GM18867 (cell line): ENCODE measurements at regions not wholly inside any gene's neighbourhood (a gene's known extent, or its start where the extent isn't known, plus 50 kb on each side); places are given as distances from the start of the nearest gene placed in this dataset.

Experiments
- ATAC-seq: cut with Tn5 transposase; IDR thresholded peaks from one replicate; pipeline ENCODE4 v1.9.1; 2021; ENCODE audit warnings: mild to moderate bottlenecking, moderate library complexity; ENCODE audit not compliant: unreplicated experiment

DNA sequence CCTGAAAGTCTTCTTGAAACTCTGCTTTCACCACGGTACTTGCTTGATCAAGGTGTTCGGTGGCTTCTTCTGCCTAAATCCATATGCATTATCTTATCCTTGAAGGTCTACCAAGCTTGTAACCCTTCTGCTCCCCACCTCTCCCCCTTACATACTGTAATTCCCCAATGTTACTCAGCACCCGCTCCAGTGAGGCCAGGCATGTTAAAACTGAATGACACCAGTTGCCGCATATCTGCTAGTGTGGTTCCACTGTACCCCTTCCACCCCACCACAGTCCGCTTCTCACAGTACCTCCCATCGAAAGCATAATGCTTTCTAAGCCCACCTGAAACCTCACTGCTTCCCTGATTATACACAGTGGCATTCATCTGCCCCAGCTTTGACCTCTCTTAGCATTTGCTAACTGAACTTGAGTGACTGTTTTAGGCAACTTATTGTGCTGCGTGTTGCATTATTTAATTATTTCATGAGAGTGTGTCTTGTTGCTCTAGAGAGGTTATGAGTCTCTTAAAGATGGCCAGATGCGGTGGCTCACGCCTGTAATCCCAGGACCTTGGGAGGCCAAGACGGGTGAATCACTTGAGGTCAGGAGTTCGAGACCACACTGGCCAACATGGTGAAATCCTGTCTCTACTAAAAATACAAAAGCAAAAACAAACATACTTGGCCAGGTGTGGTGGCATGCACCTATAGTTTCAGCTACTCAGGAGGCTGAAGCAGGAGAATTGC, 87.6 kb upstream of the MBNL2 start:
- no peak for ATAC-seq

- no peak for ATAC-seq
Measured at GRCh38 chr13:97135883-97136282, 86.2 kb upstream of the MBNL2 start.

- no peak for ATAC-seq
Measured at GRCh38 chr13:97136418-97136817, 85.7 kb upstream of the MBNL2 start.

DNA sequence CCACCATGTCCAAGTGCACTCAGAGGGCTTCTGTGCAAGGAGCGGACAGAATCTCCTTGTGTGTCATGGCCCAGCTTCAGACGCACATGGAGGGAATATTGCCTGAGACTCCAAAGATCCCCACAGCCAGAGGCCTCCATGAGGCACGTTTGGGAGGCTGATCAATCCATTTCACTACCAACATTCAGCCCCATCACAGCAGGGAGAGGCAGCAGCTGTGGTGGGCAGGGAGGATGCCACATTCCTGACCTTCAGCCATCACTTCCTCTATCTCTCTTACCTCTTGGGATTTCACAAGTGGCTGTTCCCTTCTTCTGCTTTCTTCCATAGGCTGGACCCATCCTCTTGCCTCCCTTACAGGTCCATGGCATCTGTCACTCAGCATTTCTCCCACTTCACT, 82.4 kb upstream of the MBNL2 start:
- ATAC-seq = no peak

DNA sequence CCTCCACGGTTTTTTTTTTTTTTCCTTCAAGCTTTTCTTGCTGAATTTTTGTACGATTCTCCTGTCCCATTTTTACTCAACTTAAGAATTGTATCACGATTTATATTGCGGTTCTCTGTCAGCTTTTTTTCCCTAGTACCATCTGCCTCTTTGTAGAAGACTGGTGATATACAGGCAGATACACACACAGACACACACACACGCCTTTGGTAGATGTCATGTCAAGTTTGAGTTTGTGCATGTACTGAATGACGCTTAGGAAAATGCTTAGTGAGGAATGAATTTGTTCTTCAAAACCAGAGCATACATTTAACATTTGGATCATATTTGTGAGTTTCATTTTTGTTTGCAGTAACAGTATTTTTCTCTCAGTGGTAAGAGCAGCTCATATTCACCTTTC, 82.0 kb upstream of the MBNL2 start:
- ATAC-seq = no peak

- ATAC-seq = no peak
Measured at GRCh38 chr13:97140611-97141010, 81.5 kb upstream of the MBNL2 start.

GRCh38 chr13:97141097-97141496, 81.0 kb upstream of the MBNL2 start:
- no peak for ATAC-seq

- ATAC-seq = peak; percentile 96
Measured at GRCh38 chr13:97141564-97142005, 80.5 kb upstream of the MBNL2 start.

GRCh38 chr13:97142452-97142851, 79.7 kb upstream of the MBNL2 start:
- ATAC-seq = peak; percentile 60

DNA sequence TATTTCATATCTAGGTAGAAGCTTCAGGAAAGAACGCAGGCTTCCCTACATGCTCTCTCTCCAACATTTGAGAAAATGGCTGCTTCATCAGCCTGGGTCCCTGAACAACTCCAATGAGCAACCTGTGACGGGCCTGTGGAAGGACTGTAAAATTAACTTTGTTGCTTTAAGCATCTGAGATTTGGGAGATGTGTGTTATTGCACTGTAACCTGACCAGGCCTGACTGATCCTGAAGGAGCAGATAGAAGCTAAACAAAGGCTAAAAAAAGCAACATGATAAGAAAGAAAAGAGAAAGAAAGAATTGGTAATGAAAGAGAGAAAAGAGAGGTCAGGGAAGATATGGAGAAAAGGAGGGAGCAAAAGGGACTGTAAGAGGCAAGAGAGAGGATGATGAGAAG, 77.1 kb upstream of the MBNL2 start:
- ATAC-seq = no peak

DNA sequence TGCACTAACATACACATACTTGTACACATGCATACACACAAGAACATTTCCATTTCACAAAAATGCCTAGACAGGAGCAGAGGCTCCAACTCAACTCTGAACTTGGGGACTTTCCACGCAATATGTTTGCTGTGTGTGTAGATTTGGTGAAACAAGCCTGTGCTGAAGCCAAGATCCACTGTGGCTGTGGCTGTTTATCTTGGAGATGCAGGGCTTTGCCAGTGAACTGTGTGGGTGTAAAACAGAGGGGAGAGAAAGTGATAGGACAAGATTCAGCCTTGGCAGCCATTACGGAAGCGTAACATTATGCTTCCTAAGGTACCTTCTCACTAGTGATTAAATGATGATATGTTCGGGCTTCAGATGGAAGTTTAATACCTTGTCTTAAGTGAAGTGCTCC, 73.2 kb upstream of the MBNL2 start:
- ATAC-seq = no peak

- no peak for ATAC-seq
Measured at GRCh38 chr13:97160421-97160820, 61.7 kb upstream of the MBNL2 start.

DNA sequence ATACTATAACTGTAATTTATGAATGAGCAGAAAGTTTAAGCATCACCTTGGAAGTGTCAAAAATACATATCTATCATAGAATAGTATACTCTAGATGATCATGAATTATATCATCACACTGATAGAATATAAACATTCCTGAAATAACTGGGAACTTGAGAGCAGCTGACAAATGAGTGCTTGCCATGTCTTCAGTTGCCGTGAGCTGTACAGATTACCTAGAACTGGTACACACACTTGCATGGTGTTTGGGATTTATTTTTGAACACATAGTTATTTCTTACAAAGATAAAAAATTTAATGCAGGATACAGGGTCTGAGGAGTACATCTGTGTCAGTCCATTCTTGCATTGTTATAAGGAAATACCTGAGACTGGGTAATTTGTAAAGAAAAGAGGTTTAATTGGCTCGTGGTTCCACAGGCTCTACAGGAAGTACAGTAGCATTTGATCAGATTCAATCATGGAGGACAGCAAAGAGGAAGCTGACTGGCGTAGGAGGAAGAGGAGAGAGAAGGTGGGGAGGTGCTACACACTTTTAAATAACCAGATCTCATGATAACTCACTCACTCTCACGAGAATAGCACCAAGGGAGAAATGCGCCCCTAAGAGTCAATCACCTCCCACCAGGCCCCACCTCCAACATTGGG, 60.4 kb upstream of the MBNL2 start:
- no peak for ATAC-seq

DNA sequence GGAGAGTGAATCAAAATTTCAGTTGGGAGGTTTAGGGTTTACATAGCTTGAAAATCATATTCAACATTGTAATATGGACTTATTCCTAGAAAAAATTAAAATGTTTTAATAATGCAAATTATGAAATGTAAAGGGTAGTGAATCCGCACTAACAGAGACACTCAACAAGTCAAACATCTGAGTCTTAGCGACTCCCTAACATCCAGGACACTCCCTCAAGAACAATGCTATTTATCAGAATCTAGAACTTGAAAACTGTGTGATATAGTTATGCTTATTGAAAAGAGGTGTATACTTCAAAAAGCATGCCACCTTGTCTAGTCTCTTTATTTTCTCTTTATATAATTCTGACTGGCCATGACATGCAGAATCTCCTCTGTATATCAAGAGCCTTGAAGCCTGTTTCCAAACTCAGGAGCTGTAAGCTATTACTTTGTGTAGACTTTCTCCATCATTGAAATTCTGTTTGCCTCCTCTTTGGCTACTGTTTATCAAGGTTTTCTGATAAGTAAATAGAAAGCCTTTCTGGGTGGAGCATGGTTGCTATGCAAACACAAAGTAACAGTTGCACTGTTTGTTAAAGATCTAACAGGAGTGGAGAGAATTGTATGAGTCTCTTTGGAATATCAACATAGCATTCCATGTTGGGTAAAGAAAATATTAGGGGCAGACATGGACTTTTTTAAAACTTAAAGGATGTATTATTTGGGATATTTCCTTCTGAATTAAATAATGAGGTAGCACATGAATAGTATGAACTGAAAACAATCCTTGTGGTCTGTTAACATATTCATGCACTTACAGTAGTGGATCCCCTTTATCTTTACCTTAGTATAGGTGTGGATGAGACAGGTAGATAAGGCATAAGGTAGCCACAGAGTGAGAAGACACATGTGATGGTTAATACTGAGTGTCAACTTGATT, 56.4 kb upstream of the MBNL2 start:
- ATAC-seq = no peak

DNA sequence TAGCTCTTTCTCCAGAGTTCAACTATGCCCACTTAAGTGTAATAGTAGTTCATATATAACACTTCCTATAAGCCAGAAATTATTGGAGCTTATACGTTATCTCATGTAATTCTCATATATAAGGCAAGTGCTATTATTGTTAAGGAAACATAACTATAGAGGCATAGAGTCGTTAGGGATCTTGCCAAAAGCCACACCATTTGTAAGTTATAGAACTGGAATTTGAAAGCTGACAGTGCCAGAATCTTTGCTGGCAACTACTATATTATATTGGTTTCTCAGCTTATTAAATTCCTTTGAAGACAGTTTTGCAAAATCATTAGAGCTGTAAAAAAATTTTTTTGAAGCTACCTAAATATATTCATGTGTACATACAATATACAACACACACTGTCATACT, 51.0 kb upstream of the MBNL2 start:
- no peak for ATAC-seq
